Fibroblast of peridontal ligament (primary cell): ENCODE measurements at regions not wholly inside any gene's neighbourhood (a gene's known extent, or its start where the extent isn't known, plus 50 kb on each side); places are given as distances from the start of the nearest gene placed in this dataset.

Experiments used
- DNase-seq: peaks from one replicate; pipeline ENCODE4 v3.0.0-alpha.2; 2010; ENCODE audit errors: extremely low read depth

DNA sequence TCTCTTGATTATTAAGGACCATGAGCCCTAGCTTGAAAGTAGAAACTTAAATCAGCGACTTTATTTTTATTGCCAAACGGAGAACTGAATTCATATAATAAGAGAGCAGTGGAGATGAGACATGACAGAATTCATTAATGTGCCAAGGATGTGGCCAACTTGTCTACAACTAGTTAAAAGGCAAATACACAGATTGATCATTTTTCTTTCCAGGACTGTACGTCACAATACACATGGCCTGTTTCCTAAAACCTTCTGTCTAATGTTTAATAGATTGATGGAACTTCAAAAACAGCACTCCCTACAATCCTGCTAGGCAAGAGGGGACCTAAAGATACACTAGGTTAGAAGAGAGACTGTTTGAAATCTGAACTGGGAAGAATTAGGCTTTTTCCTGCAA, 647.8 kb downstream of the SATB2 start:
- no peak for DNase-seq

DNA sequence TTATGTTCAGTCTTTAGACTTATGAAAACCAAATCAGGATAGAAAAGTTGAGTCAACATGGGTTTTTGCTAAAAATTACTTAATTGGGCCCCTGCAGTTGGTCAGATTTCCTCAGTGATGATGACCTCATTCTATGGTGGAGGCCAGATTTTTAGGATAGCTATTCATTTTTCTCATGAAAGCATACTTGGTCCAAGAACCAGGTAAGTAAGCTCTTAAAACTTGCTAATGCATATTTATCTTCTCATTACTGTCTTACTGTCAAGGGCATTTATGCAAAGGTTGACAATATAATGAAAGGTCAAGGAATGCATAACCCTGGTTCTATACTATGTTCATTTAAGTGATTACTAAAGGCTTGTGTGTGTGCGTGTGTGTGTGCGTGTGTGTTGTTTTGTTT, 650.6 kb downstream of the SATB2 start:
- peak; percentile 59 for DNase-seq

DNA sequence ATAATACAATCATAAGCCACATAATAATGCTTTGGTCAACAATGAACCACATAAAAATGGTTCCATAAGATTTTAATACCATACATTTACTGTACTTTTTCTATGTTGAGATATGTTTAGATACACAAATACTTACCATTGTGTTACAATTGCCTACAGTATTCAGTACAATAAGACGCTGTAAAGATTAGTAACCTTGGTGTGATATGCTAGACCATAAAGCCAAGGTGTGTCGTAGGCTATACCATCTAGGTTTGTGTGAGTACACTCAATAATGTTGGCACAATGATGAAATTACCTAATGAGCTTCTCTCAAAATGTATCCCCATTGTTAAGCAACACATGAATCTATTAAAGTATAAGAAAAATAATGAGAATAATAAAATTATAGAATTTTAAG, 662.3 kb downstream of the SATB2 start:
- no peak for DNase-seq

DNA sequence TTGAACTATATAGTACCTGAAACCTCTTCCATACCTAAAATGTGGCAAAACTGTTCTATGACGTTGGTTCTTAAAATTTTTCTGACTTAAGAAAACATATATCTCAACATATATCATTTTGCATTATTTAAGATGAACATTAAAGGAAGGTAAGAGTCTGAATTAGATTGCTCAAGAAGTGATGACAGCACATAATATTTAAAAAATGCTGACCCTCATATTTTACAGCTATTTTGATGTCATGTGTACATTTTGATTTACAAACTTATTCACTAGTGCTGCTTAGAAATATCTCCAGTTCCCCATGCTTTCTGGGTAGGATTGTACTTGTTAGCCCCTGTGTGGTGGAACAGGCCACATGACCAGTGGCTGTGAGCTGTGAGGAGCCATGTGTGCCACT, 666.1 kb downstream of the SATB2 start:
- DNase-seq = no peak

DNA sequence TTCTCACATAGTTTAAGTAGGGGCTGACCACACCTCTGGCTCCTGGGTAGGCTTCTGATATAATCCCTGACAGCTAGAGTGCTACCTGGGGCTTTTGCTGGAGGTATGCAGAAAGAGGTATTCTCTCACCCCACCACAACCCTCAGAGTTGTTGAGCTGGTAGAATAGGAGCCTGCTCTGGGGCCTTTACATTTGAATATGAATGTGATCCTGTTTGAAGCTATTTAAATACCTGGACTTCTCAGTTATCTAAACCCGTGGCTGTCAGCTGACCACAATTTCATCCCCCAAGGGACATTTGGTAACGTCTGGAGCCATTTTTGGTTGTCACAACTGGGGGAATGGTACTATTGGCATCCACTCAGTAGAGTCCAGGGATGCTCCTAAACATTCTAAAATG, 669.1 kb downstream of the SATB2 start:
- no peak for DNase-seq

DNA sequence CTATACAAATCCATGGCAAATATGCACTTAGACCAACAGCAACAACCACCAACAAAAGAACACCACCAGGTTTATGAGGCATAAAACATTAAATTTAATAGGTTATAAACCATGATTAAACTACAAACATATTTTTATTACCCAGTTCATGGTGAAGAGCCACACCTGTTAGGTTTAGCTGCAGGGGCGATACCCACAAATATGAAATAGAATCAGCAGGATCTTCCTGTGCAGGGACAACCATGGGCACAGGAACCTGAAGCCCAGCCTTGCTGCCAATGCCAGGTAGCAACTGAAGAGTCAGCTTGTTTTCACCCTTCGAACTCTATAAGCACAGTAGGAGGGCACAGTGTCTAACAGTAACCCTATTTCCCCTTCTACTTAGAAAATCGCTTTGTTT, 675.0 kb downstream of the SATB2 start:
- DNase-seq = no peak

DNA sequence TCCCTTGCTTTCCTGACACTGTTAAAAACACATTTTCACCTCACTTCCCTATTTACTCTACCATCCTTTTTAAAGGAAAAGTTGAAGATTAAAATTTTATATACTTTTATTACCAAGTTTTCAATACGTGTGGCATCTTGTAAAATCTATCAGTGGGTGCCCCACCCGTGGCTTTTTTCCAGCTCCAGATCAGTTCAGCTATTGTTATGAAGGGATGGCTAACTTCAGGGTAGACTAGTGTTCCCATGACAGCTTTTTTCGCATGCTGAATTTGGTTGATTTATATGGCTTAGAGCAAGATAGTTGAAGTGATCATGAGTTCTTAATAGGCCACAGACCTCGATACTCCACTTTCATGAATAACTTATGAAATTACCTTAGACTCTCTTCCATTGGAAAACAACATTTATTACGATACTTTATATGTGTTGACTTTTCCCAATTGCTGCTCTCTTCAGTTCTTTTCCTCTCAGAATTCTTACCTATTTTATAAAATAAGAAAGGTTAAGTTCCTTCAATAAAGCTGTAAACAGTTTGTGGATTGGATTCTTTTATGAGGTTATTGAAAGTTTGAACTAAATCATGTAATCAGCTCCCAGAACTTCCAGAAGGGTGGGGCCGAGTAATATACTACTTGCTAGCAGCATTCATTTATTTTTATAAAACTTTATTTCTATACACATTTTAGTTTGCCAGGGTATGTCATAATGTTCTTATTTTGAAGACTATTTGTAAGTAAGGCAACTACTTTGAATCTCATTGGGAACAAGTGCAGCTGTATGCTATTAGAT, 680.9 kb downstream of the SATB2 start:
- no peak for DNase-seq

DNA sequence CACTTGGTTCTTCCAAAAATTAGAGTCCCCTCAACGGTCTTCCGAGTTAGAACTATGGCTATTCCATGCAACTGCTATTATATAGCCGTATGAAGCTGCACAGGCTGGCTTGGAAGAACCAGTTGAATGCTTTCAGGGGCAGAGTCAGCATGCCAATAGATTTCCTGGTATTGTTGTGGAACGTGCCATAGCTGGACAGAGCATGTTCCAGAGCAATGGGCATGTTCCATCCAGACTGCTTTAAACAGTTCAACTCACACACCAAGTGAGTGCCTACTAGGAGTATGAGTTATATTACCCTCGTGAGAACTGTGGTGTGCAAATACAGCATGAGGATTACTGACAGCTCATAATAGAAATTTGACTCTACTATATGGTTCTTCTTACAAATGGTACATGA, 682.0 kb downstream of the SATB2 start:
- no peak for DNase-seq

DNA sequence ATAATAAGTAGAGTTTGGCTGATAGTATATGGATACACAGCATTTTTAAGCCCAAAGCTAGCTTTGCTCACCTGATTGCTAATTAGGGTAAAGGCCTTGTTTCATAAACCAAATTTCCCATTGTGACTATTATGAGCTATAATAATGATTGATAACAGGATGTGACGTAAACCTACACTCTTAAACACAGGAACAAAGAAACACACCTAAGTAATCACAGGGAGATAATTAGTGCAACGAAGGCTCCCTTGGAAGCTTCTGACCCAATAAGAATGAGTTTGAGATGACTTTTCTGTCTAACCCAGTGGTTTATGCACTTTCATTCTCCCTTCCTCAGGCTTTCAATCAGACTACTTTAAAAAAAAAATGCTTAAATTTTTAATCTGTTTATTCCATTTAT, 683.2 kb downstream of the SATB2 start:
- no peak for DNase-seq

DNA sequence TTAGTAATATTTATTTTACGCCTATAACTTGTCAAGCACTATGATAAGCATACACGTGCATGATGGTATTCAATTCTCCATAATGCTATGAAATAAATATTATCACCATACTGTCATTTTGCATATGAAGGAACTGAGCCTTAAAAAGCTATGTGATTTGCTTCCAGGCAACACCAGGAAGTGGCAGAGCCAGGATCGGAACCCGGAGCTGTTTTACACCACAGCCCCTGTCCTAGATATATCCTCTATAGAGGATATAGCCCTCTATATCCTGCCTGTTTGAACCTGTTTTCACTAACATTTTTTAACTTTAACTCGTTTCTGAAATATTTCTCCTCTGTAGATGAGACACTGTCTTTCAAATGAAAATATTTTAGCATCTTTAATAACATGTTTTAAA, 690.0 kb downstream of the SATB2 start:
- DNase-seq = no peak

DNA sequence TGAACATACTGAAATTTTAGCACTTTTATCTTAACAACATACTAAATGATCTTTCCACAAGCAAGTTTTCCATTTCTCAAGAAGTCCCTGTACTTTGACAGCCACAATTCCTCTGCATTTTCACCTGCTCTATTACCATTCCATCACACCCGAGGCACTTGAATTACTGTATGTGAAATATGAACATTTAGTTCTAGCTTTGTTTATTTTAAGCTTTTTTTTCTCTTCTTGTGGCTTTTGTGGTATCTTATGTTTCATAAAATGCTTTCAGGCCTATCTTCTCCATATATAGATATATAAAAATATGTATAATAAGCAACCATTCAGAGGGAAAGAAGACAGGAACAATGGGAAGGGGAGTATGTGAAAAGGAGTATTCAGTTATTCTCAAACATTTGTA, 693.9 kb downstream of the SATB2 start:
- DNase-seq = peak; percentile 37

DNA sequence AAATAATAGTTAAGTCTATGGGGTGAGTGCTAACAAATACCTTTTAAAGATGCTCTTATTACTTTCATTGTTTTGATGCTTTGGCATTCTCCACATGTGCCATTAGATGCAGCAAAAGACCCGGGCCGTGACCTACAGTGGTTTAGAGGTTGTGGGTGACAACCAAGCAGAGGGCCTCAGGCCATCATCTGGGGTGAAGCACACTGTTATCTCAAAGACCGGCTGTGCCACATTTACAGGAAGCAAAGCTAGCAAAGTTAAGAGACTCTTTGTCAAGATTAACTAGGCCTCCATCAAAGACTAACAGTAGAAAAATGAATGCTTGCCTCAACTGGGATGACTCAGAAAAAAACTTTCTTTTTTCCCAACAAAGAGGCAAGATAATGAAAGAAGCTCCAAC, 695.3 kb downstream of the SATB2 start:
- peak; percentile 31 for DNase-seq

DNA sequence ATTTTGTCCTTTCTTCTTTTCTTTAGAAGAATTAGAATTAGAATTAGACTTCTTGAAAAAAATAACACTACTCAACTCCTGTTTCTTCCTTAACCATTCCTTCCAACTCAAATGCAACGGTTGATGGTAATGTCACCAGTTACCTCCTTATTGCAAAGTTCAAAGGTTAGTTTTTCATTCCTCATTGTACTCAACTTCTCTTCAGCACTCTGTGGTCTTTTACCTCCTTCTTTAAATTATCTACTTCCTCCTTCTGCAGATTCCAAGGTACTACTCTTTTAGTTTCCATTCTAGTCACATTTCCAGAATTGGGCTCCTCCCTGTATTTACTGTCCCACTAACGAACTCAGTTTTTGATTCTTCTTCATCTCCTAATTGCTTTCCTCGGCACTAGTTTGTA, 700.7 kb downstream of the SATB2 start:
- no peak for DNase-seq

DNA sequence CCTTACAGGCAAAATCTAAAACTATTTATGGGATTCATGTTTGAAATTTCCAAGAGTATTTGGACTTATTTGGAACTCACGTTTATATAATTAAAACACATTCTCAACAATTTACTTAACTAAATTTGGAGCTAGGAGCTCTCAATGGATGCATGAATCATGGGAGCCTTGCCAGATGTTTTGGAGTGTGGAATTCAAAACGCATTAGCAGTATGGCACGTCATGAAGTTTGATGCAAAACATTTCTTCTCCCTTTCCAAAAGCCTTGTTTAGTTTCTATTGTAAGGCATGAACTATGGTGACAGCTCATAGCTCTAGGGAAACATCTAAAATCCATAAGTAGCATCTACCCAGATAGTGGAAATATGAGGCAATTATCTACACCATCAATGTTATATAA, 701.6 kb downstream of the SATB2 start:
- DNase-seq = peak; percentile 74

DNA sequence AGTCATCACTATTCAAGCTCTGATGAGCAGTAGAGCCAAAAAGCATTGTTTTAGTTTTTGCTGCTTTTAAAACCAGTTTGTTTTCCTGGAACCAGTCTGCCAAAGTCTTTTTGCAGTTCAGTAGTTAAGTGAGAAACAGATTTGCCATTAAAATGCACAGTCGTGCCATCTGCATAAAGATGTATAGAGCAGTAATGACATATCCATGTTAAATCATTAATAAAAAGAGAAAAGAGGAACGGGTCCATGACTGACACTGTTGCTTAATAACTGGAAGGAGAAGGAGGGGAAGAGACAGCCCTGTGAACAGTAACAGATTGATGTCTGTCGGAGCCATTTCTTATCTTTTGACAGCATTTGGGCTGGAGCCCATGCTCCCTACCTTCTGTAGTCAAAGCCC, 704.6 kb downstream of the SATB2 start:
- no peak for DNase-seq

DNA sequence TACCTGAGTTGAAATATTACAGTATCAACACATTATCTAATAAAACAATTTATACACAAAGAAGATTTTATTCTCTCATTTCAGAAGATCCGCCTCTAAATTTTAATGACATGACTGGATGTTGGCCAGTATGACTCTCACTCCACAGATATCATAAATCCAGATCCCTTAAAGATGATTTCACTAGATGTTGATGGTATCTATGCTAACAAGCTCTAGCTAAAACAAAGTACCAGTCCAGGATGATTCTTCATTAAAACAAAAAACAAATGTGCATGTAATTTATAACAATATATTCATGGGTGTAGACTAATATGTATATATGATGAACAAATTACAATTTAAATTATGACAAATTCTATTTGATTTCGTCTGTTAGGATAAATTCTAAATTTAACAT, 708.4 kb downstream of the SATB2 start:
- no peak for DNase-seq

DNA sequence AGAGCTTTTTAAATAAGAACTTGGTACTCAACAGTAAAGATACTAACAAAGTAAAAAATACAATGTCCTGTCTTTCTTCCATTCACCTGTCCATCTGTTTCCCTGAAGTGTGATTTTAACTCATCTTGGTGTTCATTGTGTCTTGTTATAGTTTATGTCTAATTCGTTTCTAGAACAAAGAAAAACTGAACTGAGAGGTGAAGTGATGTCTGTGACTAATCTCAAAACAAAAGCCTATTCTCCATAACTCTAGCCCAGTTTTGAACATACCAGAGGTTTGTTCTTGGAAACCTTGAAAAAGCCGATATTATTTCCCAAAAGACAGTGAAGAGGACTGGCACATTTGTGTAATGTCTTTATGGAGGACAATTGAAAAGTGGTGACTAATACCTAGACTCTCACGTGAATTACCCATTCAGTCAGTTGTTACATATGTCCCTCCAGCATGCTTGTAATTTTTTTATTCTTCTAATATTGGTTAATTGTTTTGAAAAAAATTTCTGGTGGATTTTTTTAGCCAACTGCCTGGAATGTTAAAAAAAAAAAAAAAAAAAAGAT, 725.8 kb downstream of the SATB2 start:
- DNase-seq = no peak

DNA sequence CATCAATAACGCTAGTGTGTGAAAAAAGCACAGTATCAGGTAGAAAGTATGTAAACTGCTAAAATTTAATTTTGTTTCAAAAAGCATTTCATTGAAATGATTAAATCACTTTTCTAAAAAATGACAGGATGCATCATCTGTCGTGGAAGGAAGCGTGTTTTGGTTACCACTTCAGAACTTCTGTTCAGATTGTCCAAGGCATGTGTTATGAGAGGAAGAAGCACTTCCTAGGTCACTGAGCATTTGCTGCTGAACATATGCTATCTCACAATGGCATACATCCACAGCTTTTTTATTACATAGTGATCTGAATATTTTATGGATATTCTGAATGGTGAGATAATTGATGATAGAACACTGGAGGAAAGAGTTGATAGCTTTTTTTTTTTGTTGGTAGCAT, 737.5 kb downstream of the SATB2 start:
- DNase-seq = no peak

DNA sequence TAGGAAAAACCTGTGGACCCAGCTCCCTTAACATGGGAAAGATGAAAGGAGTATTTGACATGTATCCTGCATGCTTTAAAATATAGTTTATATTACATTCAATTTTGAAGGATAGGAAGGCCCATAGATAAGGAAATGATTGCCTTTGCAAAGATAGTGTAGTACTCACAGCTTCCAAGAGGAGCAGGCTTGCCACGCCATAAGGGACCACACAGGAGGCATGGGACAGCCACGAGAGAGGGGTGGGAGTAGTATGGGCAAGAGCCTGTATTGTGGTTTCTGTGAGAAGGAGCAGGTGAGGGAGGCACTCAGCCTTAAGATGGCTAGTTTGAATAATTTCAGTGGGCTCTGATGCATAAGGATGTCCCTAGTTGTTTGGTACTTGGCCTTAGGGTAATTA, 740.3 kb downstream of the SATB2 start:
- DNase-seq = no peak

DNA sequence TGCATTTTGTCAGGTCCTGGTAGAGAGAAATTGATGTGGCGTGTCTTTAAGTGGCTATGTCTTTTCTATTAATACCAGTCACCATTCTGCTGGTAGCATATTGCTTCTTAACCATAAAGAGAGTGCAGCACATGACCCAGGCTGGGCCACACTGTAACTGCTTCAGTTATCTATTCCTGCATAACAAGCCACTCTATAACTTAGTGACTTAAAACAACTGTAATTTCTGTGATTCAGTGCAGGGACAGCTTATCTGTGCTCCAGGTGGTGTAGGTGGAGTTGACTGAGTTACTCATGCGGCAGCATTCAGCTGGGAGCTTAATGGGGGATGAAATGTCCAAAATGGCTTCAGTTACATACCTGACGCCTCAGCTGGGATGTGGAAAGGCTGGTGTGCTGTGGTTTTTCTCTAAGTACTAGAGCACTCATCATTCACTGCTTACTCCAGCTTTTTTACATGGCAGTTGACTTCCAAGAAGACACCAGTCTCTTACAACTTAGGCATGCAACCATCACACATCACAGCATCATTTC, 742.4 kb downstream of the SATB2 start:
- DNase-seq = no peak

DNA sequence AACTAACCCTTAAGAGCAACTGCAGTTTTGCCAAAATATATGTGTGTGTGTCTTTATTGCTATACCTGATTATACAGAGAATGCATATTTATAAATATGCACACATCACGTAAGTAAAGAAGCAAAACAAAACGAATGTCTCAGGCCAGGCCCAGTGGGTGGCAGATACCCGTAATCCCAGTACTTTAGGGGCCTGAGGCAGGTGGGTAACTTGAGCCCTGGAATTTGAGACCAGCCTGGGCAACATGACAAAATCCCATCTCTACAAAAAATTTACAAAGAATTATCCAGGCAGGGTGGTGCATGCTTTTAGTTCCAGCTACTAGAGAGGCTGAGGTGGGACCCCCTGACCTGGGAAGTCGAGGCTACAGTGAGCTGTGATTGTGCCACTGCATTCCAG, 745.3 kb downstream of the SATB2 start:
- no peak for DNase-seq

DNA sequence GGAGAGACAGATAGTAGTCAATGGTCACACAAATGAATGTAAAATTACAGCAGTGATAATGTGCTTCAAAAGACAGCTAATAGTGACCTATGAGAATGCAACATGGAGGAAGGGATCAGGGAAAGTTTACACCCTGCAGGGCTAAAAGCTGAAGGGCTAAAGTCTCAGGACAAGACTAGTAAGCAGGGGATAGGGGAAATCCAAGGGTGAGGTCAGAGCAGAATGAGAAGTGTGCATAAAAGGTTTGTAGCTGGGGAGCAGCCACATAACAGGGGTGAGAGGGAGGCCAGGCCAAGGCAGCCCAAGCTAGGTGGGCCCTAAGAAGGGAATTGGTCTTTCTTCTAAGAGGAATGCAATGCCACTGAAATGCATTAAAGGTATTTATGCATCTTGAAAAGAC, 746.3 kb downstream of the SATB2 start:
- no peak for DNase-seq

DNA sequence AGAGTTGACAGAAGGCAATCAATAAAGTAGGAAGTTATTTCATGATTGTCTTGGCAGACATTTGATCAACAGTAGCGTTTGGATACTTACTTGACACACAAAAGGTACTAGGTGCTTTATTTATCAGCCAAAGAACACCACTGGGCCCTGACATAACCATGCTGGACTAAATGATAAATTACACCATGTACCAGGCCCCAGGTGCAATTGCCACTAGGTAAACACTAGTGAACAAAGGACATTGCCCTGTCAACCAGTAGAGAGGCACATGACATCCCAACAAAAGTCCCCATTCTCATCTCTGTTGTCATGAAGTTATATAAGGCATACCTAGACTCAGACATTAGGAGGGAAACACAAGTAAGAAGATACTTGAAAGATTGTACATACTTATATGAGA, 747.2 kb downstream of the SATB2 start:
- no peak for DNase-seq
